A549 (cell line): ENCODE measurements at regions not wholly inside any gene's neighbourhood (a gene's known extent, or its start where the extent isn't known, plus 50 kb on each side); places are given as distances from the start of the nearest gene placed in this dataset.
"Not testable (repeated sequence)": the region's sequence is repeated elsewhere in the genome, so short reads cannot be mapped to it uniquely, and the experiment has no call there.

ENCODE experiments used
- CTCF ChIP-seq: fragments of >200 bp; sonication (Bioruptor Twin); formaldehyde crosslinking; IDR thresholded peaks from 3 replicates; pipeline ENCODE4 v1.5.1; 2016
- MAFK ChIP-seq: fragments of 450-650 bp; IDR thresholded peaks from 2 replicates; pipeline ENCODE4 v1.6.1; 2014; ENCODE audit not compliant: partially characterized antibody
- RAD21 ChIP-seq, 2 experiments: fragments of >200 bp in 1 of 2; sonication (Bioruptor Twin) in 1 of 2; formaldehyde crosslinking in 1 of 2; IDR thresholded peaks in 1 of 2; conservative IDR thresholded peaks in 1 of 2; 2 replicates in 1 of 2; 3 replicates in 1 of 2; pipeline ENCODE4 v1.6.1; 2012 to 2018; ENCODE audit warnings: inconsistent platforms in 1 of 2
- RFX5 ChIP-seq: fragments of 450-650 bp; IDR thresholded peaks from 2 replicates; pipeline ENCODE4 v1.7.1; 2014; ENCODE audit warnings: antibody characterized with exemption, mild to moderate bottlenecking, moderate library complexity
- TP53 ChIP-seq: fragments of 250-450 bp; sonication (Bioruptor Pico); IDR thresholded peaks from 2 replicates; pipeline ENCODE4 v1.5.0; 2021; ENCODE audit warnings: mild to moderate bottlenecking, moderate library complexity
- ZNF302 ChIP-seq: fragments of 250-450 bp; sonication (Bioruptor Pico); IDR thresholded peaks from 2 replicates; pipeline ENCODE4 v1.9.0; 2021; ENCODE audit warnings: inconsistent platforms, mild to moderate bottlenecking, moderate library complexity
- TF ChIP-seq, protein P1 (sequence below): IDR thresholded peaks from 2 replicates; pipeline ENCODE4 v1.6.1; 2012

GRCh38 chr9:67771807-67772206, 86.9 kb upstream of the ANKRD20A1 start:
- not testable (repeated sequence) for TF ChIP-seq CTCF; MAFK; ZNF302 (CRISPR knock-in tag); RFX5; RAD21 (conservative IDR thresholded peaks at IDR 0.05 in 1 of 2, IDR thresholded peaks at IDR 0.05 in 1 of 2); TP53 (CRISPR knock-in tag)
- TF ChIP-seq, protein P1, sequence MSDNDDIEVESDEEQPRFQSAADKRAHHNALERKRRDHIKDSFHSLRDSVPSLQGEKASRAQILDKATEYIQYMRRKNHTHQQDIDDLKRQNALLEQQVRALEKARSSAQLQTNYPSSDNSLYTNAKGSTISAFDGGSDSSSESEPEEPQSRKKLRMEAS: not testable (repeated sequence)
